HG03139 (cell line): ENCODE measurements at regions not wholly inside any gene's neighbourhood (a gene's known extent, or its start where the extent isn't known, plus 50 kb on each side); places are given as distances from the start of the nearest gene placed in this dataset.

Source experiments
- ATAC-seq: cut with Tn5 transposase; IDR thresholded peaks from one replicate; pipeline ENCODE4 v1.9.1; 2021; ENCODE audit not compliant: unreplicated experiment

- ATAC-seq: no peak
Measured at GRCh38 chr9:7988644-7989280, 189.2 kb upstream of the DMAC1 start.

GRCh38 chr9:7984692-7985091 is 185.1 kb upstream of the DMAC1 start:
- ATAC-seq: no peak

GRCh38 chr9:7984203-7984602 is 184.6 kb upstream of the DMAC1 start:
- ATAC-seq: no peak

DNA sequence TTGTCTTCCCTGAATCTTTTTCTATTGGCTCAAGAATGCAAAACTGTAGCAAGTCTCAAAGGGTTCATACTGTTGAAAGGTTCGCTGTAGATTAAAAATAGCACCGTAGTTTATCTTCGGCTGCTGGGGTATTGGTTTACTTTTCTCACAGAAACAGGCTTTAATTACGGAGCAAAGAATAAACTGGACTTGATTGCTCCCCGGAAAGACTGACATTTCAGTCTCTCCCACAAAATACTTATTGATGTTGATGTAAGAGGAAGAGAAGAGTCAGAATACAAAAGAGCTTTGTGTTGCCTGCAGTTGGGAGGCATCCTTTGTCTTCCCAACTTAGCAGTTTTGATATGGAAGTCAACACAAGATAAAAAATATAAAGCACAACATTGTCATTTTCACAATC is 183.9 kb upstream of the DMAC1 start:
- ATAC-seq: no peak

DNA sequence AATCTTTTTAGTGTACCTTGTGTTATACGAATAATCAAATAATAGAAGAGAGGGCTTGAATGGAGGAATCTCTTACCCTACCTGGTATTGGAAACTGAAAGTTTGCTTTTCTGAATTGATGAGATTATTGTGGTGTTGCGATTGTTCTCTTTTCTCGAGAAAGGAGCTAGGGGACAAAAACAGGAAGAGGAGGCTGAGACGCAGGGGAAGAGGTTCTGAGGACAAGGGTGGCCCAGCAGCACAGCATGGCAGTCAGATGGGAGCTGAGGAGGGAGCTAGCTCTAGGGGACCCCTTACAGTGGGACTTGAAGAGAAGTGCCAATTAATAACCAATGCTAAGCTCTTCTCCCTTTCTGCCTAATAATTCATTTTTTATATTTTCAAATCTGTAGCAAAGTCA is 183.3 kb upstream of the DMAC1 start:
- ATAC-seq: no peak

DNA sequence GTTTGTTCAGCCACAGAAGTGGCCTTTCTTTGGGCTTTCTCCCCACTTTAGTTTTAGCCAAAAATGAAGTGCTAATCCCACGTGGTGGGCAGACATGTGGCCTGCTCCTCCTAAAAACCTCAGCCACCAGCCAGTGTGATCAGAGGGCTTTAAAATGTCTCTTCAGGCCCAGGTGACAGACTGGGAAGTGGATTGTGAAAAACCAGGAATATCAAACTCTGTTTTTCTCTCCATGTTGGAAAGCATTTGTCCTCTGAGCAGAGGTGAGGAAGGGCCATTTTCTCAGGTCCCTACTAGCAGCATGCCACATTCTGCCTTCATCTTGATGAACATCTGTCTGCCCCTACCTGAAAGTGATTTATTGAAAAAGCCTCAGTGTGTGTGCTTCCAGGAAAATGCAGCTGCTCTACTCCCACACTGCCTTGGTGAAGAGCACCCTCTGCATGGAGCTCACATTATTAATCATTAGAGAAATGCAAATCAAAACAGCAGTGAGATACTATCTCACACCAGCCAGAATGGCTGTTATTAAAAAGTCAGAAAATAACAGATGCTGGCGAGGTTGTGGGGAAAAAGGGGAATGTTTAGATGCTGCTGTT is 181.2 kb upstream of the DMAC1 start:
- ATAC-seq: no peak

DNA sequence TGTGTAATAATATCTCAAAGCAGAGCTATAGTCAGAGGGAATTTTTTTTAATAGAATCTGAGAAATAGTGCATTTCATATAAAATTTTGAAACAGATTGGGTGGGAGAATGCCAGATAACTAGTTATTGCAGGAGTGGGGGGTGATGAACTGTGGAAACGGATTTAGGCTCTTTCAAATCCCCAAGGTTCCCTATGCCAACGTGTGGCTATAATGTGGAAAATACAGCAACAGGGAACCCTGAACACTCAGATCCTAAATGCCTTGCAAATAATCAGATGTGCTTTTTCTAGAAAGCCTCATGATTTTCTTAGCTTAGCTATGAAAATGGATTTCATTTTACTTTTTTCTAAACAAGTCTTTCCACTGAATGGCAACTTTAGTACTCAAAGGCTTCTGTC is 180.5 kb upstream of the DMAC1 start:
- no peak for ATAC-seq

GRCh38 chr9:7979611-7980010 is 180.0 kb upstream of the DMAC1 start:
- ATAC-seq: no peak

DNA sequence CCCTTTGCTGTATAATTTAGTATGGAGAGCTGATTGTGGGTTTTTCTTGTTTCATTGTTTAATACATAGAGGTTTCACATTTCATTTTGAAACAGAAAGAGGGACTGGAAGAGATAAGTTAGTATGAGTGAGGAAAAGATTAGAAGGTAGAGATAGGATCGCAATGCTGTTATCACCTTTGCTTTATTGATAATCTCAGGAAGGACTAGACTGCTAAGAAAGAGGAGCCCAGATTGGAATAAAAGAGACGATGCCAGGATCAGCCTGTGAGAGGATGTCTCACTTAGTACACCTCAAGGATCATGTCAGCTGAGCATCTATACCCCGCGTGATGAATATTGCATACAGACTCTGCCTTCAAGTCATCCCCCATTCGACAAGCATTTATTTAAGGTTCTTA is 178.0 kb upstream of the DMAC1 start:
- ATAC-seq: no peak

DNA sequence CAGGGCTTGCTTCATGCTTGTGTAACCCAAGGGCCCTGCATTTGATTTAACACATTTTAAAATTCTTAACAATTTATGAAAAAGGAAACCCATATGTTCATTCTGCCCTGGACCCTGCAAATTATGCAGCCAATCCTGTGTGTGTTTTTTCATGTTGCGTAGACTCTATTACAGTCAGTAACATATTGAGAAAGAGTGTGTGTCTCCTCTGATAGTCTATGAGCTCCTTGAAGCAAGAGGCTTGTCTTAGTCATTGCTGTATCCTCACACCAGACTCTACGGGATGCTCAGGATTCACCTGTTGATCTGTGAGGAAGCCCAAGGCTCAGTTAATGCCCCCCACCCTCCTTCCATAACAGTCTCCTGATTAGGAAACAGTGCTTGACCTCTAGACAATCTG is 177.3 kb upstream of the DMAC1 start:
- no peak for ATAC-seq

DNA sequence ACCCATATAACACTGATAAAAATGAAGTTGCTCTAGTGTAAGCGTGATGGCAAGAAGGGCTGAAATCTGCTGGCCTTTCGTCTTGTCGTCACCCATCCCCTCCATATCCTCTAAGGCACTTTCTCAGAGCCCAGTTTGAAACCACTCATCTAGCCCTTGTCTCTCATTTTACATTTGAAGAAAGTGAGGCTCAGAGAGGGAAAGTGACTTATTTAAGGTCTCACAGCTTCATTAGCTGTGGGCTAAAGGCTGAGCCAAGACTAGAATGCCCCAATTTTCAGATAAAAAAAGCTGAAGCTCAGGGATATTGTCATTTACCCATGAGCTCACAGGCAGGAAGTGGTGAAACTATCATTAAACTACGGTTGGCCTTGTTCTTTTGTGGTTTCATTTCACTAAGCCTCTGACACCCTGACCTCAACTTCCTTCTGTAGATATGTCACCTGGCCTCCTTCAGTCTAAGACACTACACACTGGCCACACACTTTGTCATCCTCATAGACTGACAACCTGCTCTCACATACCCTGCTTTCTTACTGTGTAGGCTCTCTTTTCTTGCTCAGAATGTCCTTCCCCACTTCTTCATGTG is 176.7 kb upstream of the DMAC1 start:
- ATAC-seq: peak; percentile 97

DNA sequence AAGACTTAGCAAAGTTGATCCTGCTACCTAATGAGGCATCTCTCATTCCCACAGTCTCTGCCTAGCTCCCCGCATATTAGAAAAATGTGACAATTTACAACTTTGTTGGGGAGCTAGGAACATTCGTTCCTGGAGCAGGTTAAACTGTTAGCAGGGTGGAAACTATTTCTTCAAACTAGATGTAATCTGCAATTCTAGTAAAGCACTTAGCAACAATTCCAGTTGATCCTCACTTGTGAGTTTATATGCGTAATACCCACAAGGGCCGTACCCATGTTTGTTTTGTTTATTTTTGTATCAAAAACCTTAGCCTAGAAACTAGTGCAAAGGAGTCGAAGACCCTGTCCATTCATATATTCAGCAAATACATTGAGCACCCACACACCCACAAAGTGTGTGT is 175.8 kb upstream of the DMAC1 start:
- no peak for ATAC-seq

- peak; percentile 26 for ATAC-seq
Measured at GRCh38 chr9:7974335-7974960, 174.9 kb upstream of the DMAC1 start.

DNA sequence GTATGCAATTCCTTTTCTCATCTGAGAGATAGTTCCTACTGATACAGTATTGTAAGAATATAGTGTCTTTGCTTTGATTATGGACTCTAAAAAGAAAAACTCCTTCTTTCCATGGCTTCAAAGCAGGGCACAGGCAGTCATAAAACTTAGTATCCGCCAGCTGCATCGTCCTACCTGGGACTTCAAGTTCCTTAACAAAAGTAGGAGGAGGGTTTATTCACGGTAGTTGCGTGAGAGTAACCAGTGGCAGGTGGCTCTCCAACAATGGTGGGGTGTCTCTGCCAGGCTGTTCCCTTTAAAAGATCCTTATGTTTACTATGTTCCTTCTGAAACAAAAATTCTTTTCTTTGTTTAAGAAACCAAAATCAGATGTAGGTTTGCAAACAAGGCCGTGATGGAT is 173.5 kb upstream of the DMAC1 start:
- no peak for ATAC-seq

GRCh38 chr9:7970681-7971330 is 171.2 kb upstream of the DMAC1 start:
- ATAC-seq: no peak

DNA sequence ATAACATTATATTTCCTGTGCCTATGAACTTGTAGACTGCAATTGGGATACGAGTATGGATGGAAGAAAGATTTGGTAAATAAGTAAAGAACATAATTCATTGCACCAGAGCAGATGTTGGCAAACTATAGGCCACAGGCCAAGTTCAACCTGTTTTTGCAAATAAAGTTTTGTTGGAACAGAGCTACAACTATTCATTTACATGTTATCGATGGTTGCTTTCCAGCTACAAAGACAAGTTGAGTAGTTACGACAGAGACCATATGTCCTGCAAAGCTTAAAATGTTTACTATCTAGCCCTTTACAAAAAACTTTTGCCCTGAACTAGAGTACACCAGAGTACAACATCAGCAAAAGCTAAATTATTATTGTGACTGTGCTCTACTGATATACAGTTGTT is 169.1 kb upstream of the DMAC1 start:
- ATAC-seq: no peak

GRCh38 chr9:7967851-7968250 is 168.3 kb upstream of the DMAC1 start:
- no peak for ATAC-seq

DNA sequence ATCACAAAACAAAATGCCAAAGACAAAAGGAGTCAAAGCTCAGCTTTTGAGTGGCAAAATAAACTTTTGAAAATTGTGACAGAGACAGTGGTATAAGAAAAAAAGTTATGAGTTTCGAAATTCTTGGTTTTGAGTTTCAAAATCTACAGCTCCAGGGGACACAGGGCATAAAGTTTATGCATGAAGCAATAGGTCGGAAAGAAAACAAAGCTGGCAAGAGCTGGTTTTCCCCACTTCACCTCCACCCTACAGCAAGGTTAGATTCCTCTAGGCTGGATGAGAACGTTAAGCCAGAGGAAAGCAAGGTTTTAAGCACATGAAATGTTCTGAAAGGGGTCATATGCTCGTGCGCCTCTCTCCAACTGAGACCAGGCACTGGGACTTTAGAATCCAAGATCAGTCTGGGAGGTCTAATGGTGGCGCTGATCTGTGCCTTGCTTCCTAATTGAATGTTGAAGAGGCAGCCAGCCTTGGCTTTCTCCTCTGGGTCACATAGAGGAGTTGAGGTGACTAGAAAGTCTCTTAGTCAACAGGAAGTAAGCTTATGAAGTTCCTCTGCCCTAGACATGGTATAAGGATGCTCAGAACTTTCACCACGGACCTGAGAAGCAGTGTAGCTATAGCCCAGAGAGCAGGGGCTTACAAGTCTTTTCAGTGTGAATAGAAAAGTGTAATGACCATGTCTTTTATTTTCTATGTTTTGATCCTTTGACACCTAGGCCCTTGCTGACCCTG is 167.7 kb upstream of the DMAC1 start:
- no peak for ATAC-seq

- ATAC-seq: no peak
Measured at GRCh38 chr9:7965063-7965462, 165.5 kb upstream of the DMAC1 start.

- no peak for ATAC-seq
Measured at GRCh38 chr9:7963026-7963425, 163.4 kb upstream of the DMAC1 start.

- no peak for ATAC-seq
Measured at GRCh38 chr9:7961076-7961475, 161.5 kb upstream of the DMAC1 start.
